ENCODE measurements at regions not wholly inside any gene's neighbourhood (a gene's known extent, or its start where the extent isn't known, plus 50 kb on each side); places are given as distances from the start of the nearest gene placed in this dataset.

- WGBS, 2 donors = 81 to 89% methylated on average over 9 of the region's 9 CpGs
- no peak for DNase-seq (ENCODE audit: low spot score in 2 of 2)
- H3K27ac ChIP-seq = no peak overlapping the region
- no peaks in the 10 kb centered on the region for H3K27me3 ChIP-seq
- TF ChIP-seq EP300 (IDR thresholded peaks at IDR 0.05) (no peak), POLR2A (IDR thresholded peaks at IDR 0.05) (no peak), CTCF (IDR thresholded peaks at IDR 0.05) (no peak)
- H3K4me3 ChIP-seq = no peak overlapping the region
- no peaks in the 10 kb centered on the region for H3K4me1 ChIP-seq
- H3K9me3 ChIP-seq = no peaks in the 10 kb centered on the region
- no peaks in the 10 kb centered on the region for H3K36me3 ChIP-seq
These were observed 237.9 kb downstream of the NSG2 start for GRCh38 chr5:174283211-174284005.

GRCh38 chr5:174284873-174285272 lies 239.4 kb downstream of the NSG2 start:
- DNase-seq (ENCODE audit: low spot score in 2 of 2) = no peak
- Histone ChIP-seq H3K36me3 (no peaks in the 10 kb centered on the region), H3K4me1 (no peaks in the 10 kb centered on the region), H3K9me3 (peaks cover 0 to 6% (median 0%) of the 10 kb centered on the region in 4 donors), H3K27ac (no peak overlapping the region), H3K27me3 (no peaks in the 10 kb centered on the region), H3K4me3 (no peak overlapping the region)
- 68 to 77% methylated on average over 5 of the region's 5 CpGs for WGBS, 2 donors
- TF ChIP-seq POLR2A (IDR thresholded peaks at IDR 0.05) = no peak
- TF ChIP-seq CTCF (IDR thresholded peaks at IDR 0.05) = no peak
- no peak for TF ChIP-seq EP300 (IDR thresholded peaks at IDR 0.05)

DNA sequence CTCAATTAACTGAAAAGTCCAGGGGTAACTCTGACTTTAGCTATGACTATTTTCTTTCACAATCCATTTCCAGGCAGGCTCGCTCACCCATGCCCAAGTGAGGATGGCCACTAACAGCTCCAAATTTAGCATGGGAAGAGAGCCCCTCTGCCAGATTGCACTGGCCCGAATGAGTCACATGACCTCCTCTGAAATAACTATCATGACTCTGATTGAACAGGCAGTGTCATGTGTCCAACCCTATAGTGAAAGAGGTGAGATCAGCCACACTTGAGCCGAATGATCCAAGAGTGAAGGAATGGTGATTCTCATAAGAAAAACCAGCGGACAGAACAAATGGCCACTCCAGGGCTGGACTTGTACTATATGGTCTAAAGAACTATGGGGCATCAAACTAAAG lies 242.3 kb downstream of the NSG2 start:
- no peak for DNase-seq (ENCODE audit: low spot score in 2 of 2)
- 86 to 88% methylated on average over 4 of the region's 4 CpGs for WGBS, 2 donors
- TF ChIP-seq EP300 (IDR thresholded peaks at IDR 0.05) = no peak
- no peak for TF ChIP-seq POLR2A (IDR thresholded peaks at IDR 0.05)
- no peak for TF ChIP-seq CTCF (IDR thresholded peaks at IDR 0.05)
- Histone ChIP-seq H3K4me1 (no peaks in the 10 kb centered on the region), H3K36me3 (no peaks in the 10 kb centered on the region), H3K27ac (no peak overlapping the region), H3K4me3 (no peak overlapping the region), H3K27me3 (no peaks in the 10 kb centered on the region), H3K9me3 (peaks cover 0 to 18% (median 0%) of the 10 kb centered on the region in 4 donors)

GRCh38 chr5:174288439-174288838 lies 242.9 kb downstream of the NSG2 start:
- no peak overlapping the region for H3K27ac ChIP-seq
- no peaks in the 10 kb centered on the region for H3K36me3 ChIP-seq
- TF ChIP-seq POLR2A (IDR thresholded peaks at IDR 0.05) (no peak), CTCF (IDR thresholded peaks at IDR 0.05) (no peak), EP300 (IDR thresholded peaks at IDR 0.05) (no peak)
- peaks cover 0 to 18% (median 0%) of the 10 kb centered on the region in 4 donors for H3K9me3 ChIP-seq
- no peaks in the 10 kb centered on the region for H3K4me1 ChIP-seq
- 75 to 80% methylated on average over 6 of the region's 6 CpGs for WGBS, 2 donors
- no peak for DNase-seq (ENCODE audit: low spot score in 2 of 2)
- no peak overlapping the region for H3K4me3 ChIP-seq
- no peaks in the 10 kb centered on the region for H3K27me3 ChIP-seq

GRCh38 chr5:174291162-174291561 lies 245.7 kb downstream of the NSG2 start:
- H3K27me3 ChIP-seq = no peaks in the 10 kb centered on the region
- peaks cover 0 to 7% (median 0%) of the 10 kb centered on the region in 4 donors for H3K4me1 ChIP-seq
- no peak overlapping the region for H3K4me3 ChIP-seq
- no peak overlapping the region for H3K27ac ChIP-seq
- no peaks in the 10 kb centered on the region for H3K36me3 ChIP-seq
- TF ChIP-seq EP300 (IDR thresholded peaks at IDR 0.05) (no peak), CTCF (IDR thresholded peaks at IDR 0.05) (no peak), POLR2A (IDR thresholded peaks at IDR 0.05) (no peak)
- H3K9me3 ChIP-seq = peaks cover 0 to 18% (median 0%) of the 10 kb centered on the region in 4 donors
- WGBS, 2 donors = 51 to 59% methylated on average over 3 of the region's 3 CpGs
- DNase-seq (ENCODE audit: low spot score in 2 of 2) = no peak

Measured in tibial nerve (tissue), 4 donors.